DND-41 (cell line): ENCODE measurements at regions not wholly inside any gene's neighbourhood (a gene's known extent, or its start where the extent isn't known, plus 50 kb on each side); places are given as distances from the start of the nearest gene placed in this dataset.

Experiments used
- EZH2 ChIP-seq: IDR thresholded peaks from 3 replicates; pipeline ENCODE4 v1.6.1; 2012; ENCODE audit warnings: borderline replicate concordance, low read depth, mild to moderate bottlenecking, moderate library complexity, low read length, inconsistent platforms; ENCODE audit not compliant: severe bottlenecking
- TF ChIP-seq, protein P1 (sequence below): IDR thresholded peaks from 2 replicates; pipeline ENCODE4 v1.5.1; 2012; ENCODE audit warnings: borderline replicate concordance, low read length, moderate library complexity, mild to moderate bottlenecking; ENCODE audit not compliant: poor library complexity, severe bottlenecking; ENCODE audit errors: extremely low read depth

DNA sequence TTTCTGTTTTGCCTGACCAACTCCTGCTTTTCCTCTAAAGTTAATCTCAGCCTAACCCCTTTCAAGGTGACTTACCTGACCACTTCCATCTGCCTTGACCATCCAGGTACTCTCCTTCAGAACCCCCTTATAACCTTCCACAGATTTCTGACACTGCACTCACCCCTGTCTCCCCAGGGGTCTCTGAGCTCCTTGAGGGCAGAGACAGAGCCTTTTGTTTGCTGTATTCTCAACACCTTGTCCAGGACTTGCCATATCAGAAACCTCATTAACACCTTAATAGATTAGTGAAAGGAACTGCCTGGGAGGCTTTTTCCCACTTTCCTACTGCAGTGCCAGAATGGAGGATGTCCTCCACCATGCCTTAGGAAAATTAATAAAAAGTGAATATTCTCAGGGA, 119.7 kb upstream of the SERPINE2 start:
- TF ChIP-seq, protein P1, sequence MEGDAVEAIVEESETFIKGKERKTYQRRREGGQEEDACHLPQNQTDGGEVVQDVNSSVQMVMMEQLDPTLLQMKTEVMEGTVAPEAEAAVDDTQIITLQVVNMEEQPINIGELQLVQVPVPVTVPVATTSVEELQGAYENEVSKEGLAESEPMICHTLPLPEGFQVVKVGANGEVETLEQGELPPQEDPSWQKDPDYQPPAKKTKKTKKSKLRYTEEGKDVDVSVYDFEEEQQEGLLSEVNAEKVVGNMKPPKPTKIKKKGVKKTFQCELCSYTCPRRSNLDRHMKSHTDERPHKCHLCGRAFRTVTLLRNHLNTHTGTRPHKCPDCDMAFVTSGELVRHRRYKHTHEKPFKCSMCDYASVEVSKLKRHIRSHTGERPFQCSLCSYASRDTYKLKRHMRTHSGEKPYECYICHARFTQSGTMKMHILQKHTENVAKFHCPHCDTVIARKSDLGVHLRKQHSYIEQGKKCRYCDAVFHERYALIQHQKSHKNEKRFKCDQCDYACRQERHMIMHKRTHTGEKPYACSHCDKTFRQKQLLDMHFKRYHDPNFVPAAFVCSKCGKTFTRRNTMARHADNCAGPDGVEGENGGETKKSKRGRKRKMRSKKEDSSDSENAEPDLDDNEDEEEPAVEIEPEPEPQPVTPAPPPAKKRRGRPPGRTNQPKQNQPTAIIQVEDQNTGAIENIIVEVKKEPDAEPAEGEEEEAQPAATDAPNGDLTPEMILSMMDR, result no peak
- TF ChIP-seq EZH2, result no peak
